GM12873 (cell line): ENCODE measurements at regions not wholly inside any gene's neighbourhood (a gene's known extent, or its start where the extent isn't known, plus 50 kb on each side); places are given as distances from the start of the nearest gene placed in this dataset.

Experiments used
- TF ChIP-seq, protein P1 (sequence below): IDR thresholded peaks from 2 replicates; pipeline ENCODE4 v1.5.1; 2012; ENCODE audit warnings: low read depth, mild to moderate bottlenecking, moderate library complexity, low read length, control low read depth; ENCODE audit not compliant: insufficient read depth; ENCODE audit errors: missing control alignments

GRCh38 chr3:87848003-87848402 lies 210.8 kb downstream of the CGGBP1 start:
- TF ChIP-seq, protein P1, sequence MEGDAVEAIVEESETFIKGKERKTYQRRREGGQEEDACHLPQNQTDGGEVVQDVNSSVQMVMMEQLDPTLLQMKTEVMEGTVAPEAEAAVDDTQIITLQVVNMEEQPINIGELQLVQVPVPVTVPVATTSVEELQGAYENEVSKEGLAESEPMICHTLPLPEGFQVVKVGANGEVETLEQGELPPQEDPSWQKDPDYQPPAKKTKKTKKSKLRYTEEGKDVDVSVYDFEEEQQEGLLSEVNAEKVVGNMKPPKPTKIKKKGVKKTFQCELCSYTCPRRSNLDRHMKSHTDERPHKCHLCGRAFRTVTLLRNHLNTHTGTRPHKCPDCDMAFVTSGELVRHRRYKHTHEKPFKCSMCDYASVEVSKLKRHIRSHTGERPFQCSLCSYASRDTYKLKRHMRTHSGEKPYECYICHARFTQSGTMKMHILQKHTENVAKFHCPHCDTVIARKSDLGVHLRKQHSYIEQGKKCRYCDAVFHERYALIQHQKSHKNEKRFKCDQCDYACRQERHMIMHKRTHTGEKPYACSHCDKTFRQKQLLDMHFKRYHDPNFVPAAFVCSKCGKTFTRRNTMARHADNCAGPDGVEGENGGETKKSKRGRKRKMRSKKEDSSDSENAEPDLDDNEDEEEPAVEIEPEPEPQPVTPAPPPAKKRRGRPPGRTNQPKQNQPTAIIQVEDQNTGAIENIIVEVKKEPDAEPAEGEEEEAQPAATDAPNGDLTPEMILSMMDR = no peak

- TF ChIP-seq, protein P1 = no peak
Measured at GRCh38 chr3:87837076-87837475, 221.7 kb downstream of the CGGBP1 start.

DNA sequence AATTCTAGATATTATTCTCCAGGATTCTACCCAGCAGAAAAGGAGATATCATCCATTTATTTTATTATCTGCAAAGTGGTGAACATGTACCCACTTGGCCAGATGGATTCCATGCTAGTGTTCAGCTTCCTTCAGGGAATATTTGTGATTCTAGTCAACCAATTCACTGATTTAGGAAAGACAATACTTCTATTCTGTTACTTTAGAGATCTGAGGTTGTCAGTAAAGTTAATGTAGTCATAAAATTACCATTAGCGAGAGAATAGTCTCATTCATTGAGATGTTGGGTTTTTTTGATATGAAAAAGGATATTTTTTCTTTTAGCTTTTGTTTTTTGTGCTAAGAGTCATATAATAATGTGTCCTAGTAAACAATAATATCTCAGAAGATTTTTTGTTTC lies 222.8 kb downstream of the CGGBP1 start:
- TF ChIP-seq, protein P1 = no peak

DNA sequence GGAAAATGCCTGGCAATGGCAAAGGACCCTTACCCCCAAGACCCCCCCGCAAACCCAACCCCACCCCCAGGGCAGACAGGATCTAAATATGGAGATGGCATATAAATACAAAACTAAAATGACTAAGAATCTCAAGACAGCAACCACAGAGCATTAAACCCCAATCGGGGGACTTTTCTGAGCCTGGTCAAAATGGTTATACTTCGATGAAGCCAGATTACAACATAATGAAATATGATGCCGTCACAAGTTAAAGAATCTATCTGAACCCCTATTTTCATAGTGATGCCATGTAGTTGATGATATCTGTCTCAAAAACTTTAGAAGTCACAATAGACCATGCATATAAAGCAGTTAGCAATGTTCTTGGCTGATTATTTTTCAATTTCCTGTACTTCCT lies 223.6 kb downstream of the CGGBP1 start:
- TF ChIP-seq, protein P1 = no peak

DNA sequence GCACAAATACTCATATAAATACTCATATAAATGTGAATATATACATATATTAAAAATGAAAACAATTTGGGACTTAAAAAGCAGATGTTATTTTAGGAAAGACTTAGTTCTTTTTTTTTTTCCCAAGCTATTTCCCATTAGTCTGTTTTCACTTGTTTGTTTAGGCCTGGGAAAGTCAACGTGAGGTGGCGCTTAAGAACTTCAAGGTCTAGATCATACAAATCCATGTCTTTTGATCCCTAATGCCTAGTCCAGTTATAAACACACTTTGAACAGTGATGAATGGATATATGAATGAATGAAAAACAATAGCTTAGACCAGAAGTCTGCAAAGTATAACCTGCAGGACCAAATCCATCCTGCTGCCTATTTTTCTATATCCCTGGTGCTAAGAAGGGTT lies 224.5 kb downstream of the CGGBP1 start:
- TF ChIP-seq, protein P1 = no peak

DNA sequence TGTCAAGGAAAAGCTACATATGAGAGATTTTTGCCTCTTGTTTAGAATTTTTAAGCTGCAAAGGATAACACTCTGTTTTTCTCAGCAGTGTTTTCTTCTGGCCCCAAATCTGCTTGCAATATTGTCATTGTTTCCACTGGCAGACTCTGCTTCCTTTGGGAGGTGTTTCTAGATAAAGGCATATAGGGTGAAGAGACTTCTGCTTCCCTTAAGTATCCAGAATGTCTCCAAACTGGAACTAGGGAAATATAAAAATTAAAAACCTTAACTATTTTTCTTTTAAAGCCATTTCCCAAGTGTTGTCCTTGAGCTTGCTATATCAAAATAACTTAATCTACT lies 225.8 kb downstream of the CGGBP1 start:
- TF ChIP-seq, protein P1 = no peak

- TF ChIP-seq, protein P1 = no peak
Measured at GRCh38 chr3:87828046-87828445, 230.8 kb downstream of the CGGBP1 start.

GRCh38 chr3:87822563-87822962 lies 236.2 kb downstream of the CGGBP1 start:
- TF ChIP-seq, protein P1 = no peak
